Colonic mucosa (tissue), 4 donors: ENCODE measurements at regions not wholly inside any gene's neighbourhood (a gene's known extent, or its start where the extent isn't known, plus 50 kb on each side); places are given as distances from the start of the nearest gene placed in this dataset.

ENCODE experiments used
- DNase-seq: peaks from one replicate; pipeline ENCODE4 v3.0.0-alpha.2; 2020
- H3K27ac ChIP-seq: fragments of 200-600 bp; one replicate; pipeline ENCODE4 v1.8.0; 2021
- H3K27me3 ChIP-seq: fragments of 200-600 bp; one replicate; pipeline ENCODE4 v1.8.0; 2021
- H3K36me3 ChIP-seq: fragments of 200-600 bp; one replicate; pipeline ENCODE4 v1.8.0; 2021
- H3K4me1 ChIP-seq: fragments of 200-600 bp; one replicate; pipeline ENCODE4 v1.8.0; 2021; ENCODE audit warnings: mild to moderate bottlenecking
- H3K4me3 ChIP-seq: fragments of 200-600 bp; one replicate; pipeline ENCODE4 v1.8.0; 2021
- H3K9ac ChIP-seq, 2 donors: one replicate each; pipeline ENCODE4 v1.7.0; 2013; ENCODE audit warnings: control low read depth in 2 of 2, low read depth in 2 of 2, low read length in 2 of 2
- H3K9me3 ChIP-seq: fragments of 200-600 bp; one replicate; pipeline ENCODE4 v1.8.0; 2021
- CTCF ChIP-seq: fragments of 200-600 bp; IDR thresholded peaks from one replicate; pipeline ENCODE4 v1.8.0; 2022; ENCODE audit warnings: antibody characterized with exemption, mild to moderate bottlenecking
- intact Hi-C: fragments of 100-400 bp; cut with DNase I; formaldehyde crosslinking; loops from one replicate; pipeline ENCODE4 v1.14.1; 2022
- donor health status: healthy.
- donor health status: DM: no; HTN: no; CAD: no.
- donor health status: DM: no; HTN: no; CAD: no.

- DNase-seq, result no peak
- Histone ChIP-seq H3K4me1 (no peaks in the 10 kb centered on the region), H3K27me3 (no peaks in the 10 kb centered on the region), H3K36me3 (no peaks in the 10 kb centered on the region), H3K9ac (no peak overlapping the region), H3K27ac (no peak overlapping the region), H3K4me3 (no peak overlapping the region), H3K9me3 (no peaks in the 10 kb centered on the region)
- intact Hi-C loops, result no loop called here
- TF ChIP-seq CTCF, result no peak
Measured at GRCh38 chr1:208600456-208601190, 356.4 kb upstream of the PLXNA2 start.

- no peak for TF ChIP-seq CTCF
Measured at GRCh38 chr1:208601561-208601960, 357.4 kb upstream of the PLXNA2 start.

GRCh38 chr1:208603721-208604120 lies 359.5 kb upstream of the PLXNA2 start:
- no peaks in the 10 kb centered on the region for H3K4me1 ChIP-seq
- H3K27me3 ChIP-seq, result no peaks in the 10 kb centered on the region
- no peak for DNase-seq
- no peaks in the 10 kb centered on the region for H3K36me3 ChIP-seq
- no peak overlapping the region for H3K27ac ChIP-seq
- intact Hi-C loops, result no loop called here
- H3K9ac ChIP-seq, result no peak overlapping the region
- H3K9me3 ChIP-seq, result no peaks in the 10 kb centered on the region
- no peak for TF ChIP-seq CTCF
- H3K4me3 ChIP-seq, result no peak overlapping the region

More at GRCh38 chr1:208601561-208601960, 357.4 kb upstream of the PLXNA2 start:
- Histone ChIP-seq H3K36me3 (no peaks in the 10 kb centered on the region), H3K27ac (no peak overlapping the region), H3K27me3 (no peaks in the 10 kb centered on the region), H3K4me3 (no peak overlapping the region), H3K4me1 (no peaks in the 10 kb centered on the region), H3K9me3 (no peaks in the 10 kb centered on the region), H3K9ac (no peak overlapping the region)
- intact Hi-C loops, result no loop called here
- DNase-seq, result no peak

- Histone ChIP-seq H3K27ac (no peak overlapping the region), H3K9me3 (no peaks in the 10 kb centered on the region), H3K9ac (no peak overlapping the region), H3K4me3 (no peak overlapping the region), H3K4me1 (no peaks in the 10 kb centered on the region), H3K36me3 (no peaks in the 10 kb centered on the region), H3K27me3 (no peaks in the 10 kb centered on the region)
- no peak for TF ChIP-seq CTCF
- intact Hi-C loops, result no loop called here
- DNase-seq, result no peak
Measured at GRCh38 chr1:208604295-208604694, 360.1 kb upstream of the PLXNA2 start.

GRCh38 chr1:208606959-208607358 lies 362.8 kb upstream of the PLXNA2 start:
- Histone ChIP-seq H3K36me3 (no peaks in the 10 kb centered on the region), H3K4me3 (no peak overlapping the region), H3K9me3 (no peaks in the 10 kb centered on the region), H3K27ac (no peak overlapping the region), H3K9ac (no peak overlapping the region), H3K27me3 (no peaks in the 10 kb centered on the region), H3K4me1 (no peaks in the 10 kb centered on the region)
- no peak for TF ChIP-seq CTCF
- intact Hi-C loops, result no loop called here
- no peak for DNase-seq
